K562 (cell line): ENCODE measurements at regions not wholly inside any gene's neighbourhood (a gene's known extent, or its start where the extent isn't known, plus 50 kb on each side); places are given as distances from the start of the nearest gene placed in this dataset.
A peak's percentile ranks its signal among the peaks of the same experiment; 100 is the strongest.

Experiments used
- ATAC-seq: fragments of 200-7000 bp; cut with Tn5 transposase; 3 replicates; pipeline ENCODE4 v1.9.1; 2020; ENCODE audit warnings: moderate library complexity
- BruUV-seq: library from RNA; stranded (reverse); fragments of 400-500 nt; replicated peaks from 2 replicates; lab custom pipeline; 2021; lab: Mats Ljungman, UMichigan
- CTCF ChIA-PET: fragments of 300-600 bp; formaldehyde crosslinking; extraction: SDS; loops from one replicate; lab custom pipeline; 2021; ENCODE audit warnings: low intra/inter-chr PET ratio; lab: Yijun Ruan, JAX
- POLR2A ChIA-PET: fragments of 300-600, 350-650 bp; sonication (Branson Sonifier 250); formaldehyde crosslinking; extraction: SDS; loops from one replicate; lab custom pipeline; 2021; ENCODE audit warnings: antibody characterized with exemption, inconsistent platforms; lab: Yijun Ruan, JAX
- DNase-seq, 4 experiments: peaks; one replicate each; pipeline versions ENCODE4 v3.0.0 to v3.0.0-alpha.2; 2011 to 2018; ENCODE audit warnings: low spot score in 3 of 4, mixed read lengths in 3 of 4; ENCODE audit errors: extremely low read depth in 1 of 4
- FAIRE-seq: peaks from 2 replicates; lab custom pipeline; 2011; peaks lifted over from hg19 to GRCh38; lab: Jason Lieb, UNC
- H2AFZ ChIP-seq: 2 replicates; pipeline ENCODE4 v1.6.0; 2011; ENCODE audit warnings: low read depth, low read length, control low read depth, inconsistent platforms
- H3K27ac ChIP-seq: fragments of 200-600 bp; 3 replicates; pipeline ENCODE4 v1.8.0; 2011; ENCODE audit warnings: low read depth, mild to moderate bottlenecking, control low read depth, inconsistent platforms, low read length, moderate library complexity, mixed read lengths; ENCODE audit errors: extremely low read depth
- H3K27me3 ChIP-seq, 2 experiments: fragments of 300-600 bp in 1 of 2; 2 replicates in 1 of 2; 3 replicates in 1 of 2; pipeline versions ENCODE4 v1.6.0 to v1.8.0; 2011; ENCODE audit warnings: inconsistent platforms in 2 of 2, low read length in 2 of 2, mild to moderate bottlenecking in 1 of 2, mixed read lengths in 1 of 2, moderate library complexity in 1 of 2; ENCODE audit not compliant: control insufficient read depth in 2 of 2, insufficient read depth in 2 of 2
- H3K36me3 ChIP-seq: fragments of 300-600 bp; 3 replicates; pipeline ENCODE4 v1.8.0; 2011; ENCODE audit warnings: mild to moderate bottlenecking, low read length, inconsistent platforms; ENCODE audit not compliant: control insufficient read depth, insufficient read depth
- H3K4me1 ChIP-seq, 2 experiments: fragments of 200-600 bp in 1 of 2; replicated peaks in 1 of 2; 2 replicates in 1 of 2; 3 replicates in 1 of 2; pipeline versions ENCODE4 v1.5.1 to v1.8.0; 2011; ENCODE audit warnings: inconsistent platforms in 2 of 2, low read length in 2 of 2, mild to moderate bottlenecking in 1 of 2, mixed read lengths in 1 of 2, moderate library complexity in 1 of 2; ENCODE audit not compliant: control insufficient read depth in 2 of 2, insufficient read depth in 2 of 2
- H3K4me2 ChIP-seq: 2 replicates; pipeline ENCODE4 v1.6.1; 2011; ENCODE audit warnings: low read length, control low read depth, inconsistent platforms, mixed read lengths; ENCODE audit not compliant: insufficient read depth
- H3K4me3 ChIP-seq: fragments of 200-600 bp; sonication (generic), shearing (Covaris generic); 2 replicates; pipeline ENCODE4 v1.5.1; 2016; ENCODE audit warnings: control low read depth, inconsistent platforms
- H3K79me2 ChIP-seq: fragments of 200-600 bp; 3 replicates; pipeline ENCODE4 v1.8.0; 2011; ENCODE audit warnings: low read length, inconsistent platforms; ENCODE audit not compliant: control insufficient read depth, insufficient read depth
- H3K9ac ChIP-seq, 2 experiments: 2 replicates each; pipeline versions ENCODE4 v1.6.0 to v1.6.1; 2011; ENCODE audit warnings: low read depth in 2 of 2, low read length in 2 of 2, control low read depth in 1 of 2, inconsistent platforms in 1 of 2, mild to moderate bottlenecking in 1 of 2, mixed read lengths in 1 of 2; ENCODE audit not compliant: insufficient read depth in 1 of 2
- H3K9me1 ChIP-seq: one replicate; pipeline ENCODE4 v1.6.0; 2011; ENCODE audit warnings: inconsistent platforms, mild to moderate bottlenecking, low read length, moderate library complexity; ENCODE audit not compliant: control insufficient read depth, insufficient read depth
- H3K9me3 ChIP-seq: replicated peaks from 2 replicates; pipeline ENCODE4 v1.5.1; 2011; ENCODE audit warnings: low read depth, low read length, inconsistent platforms; ENCODE audit not compliant: control insufficient read depth, insufficient read depth
- H4K20me1 ChIP-seq: replicated peaks from 2 replicates; pipeline ENCODE4 v1.6.1; 2011; ENCODE audit warnings: low read length, inconsistent platforms, mixed read lengths; ENCODE audit not compliant: control insufficient read depth, insufficient read depth
- CTCFL ChIP-seq: IDR thresholded peaks from 2 replicates; pipeline ENCODE4 v1.6.1; 2011; ENCODE audit warnings: borderline replicate concordance, low read depth, mild to moderate bottlenecking, moderate library complexity, low read length; ENCODE audit not compliant: insufficient read depth, poor library complexity, severe bottlenecking
- CUX1 ChIP-seq: fragments of 200-800 bp; sonication (Bioruptor generic); IDR thresholded peaks from 2 replicates; pipeline ENCODE4 v1.6.1; 2016; ENCODE audit warnings: missing genetic modification characterization, missing compliant biosample characterization
- ID3 ChIP-seq, 2 experiments: fragments of 250-450 bp in 1 of 2; fragments of 450-650 bp in 1 of 2; sonication (Bioruptor Pico) in 1 of 2; IDR thresholded peaks; 2 replicates each; pipeline versions ENCODE4 v1.6.1 to v1.8.0; 2016 to 2021; ENCODE audit warnings: mild to moderate bottlenecking in 2 of 2, moderate library complexity in 2 of 2, missing compliant biosample characterization in 1 of 2, missing genetic modification characterization in 1 of 2
- SNRNP70 ChIP-seq: fragments of 200-400 bp; formaldehyde crosslinking; optimal IDR thresholded peaks from 2 replicates; pipeline ENCODE3; 2017; ENCODE audit warnings: low read depth, low read length
- TEAD1 ChIP-seq, 2 experiments: fragments of 450-650 bp in 1 of 2; sonication (generic) in 1 of 2; formaldehyde crosslinking; IDR thresholded peaks; 2 replicates each; pipeline versions ENCODE4 v1.4.0 to v1.8.0; 2020 to 2022; ENCODE audit warnings: mild to moderate bottlenecking in 2 of 2, missing genetic modification reagents in 1 of 2
- UBTF ChIP-seq, 2 experiments: IDR thresholded peaks; 2 replicates each; pipeline ENCODE4 v1.6.1; 2012; ENCODE audit warnings: improper control_type of control experiment in 2 of 2, low read depth in 2 of 2, low read length in 2 of 2, borderline replicate concordance in 1 of 2
- WGBS: fragments of 100-300 bp; shearing (Covaris generic); methylation state at CpG from one replicate; pipeline ENCODE4 v1.1.6; 2016; ENCODE audit warnings: low coverage, mixed read lengths; ENCODE audit not compliant: insufficient coverage; ENCODE audit errors: missing lambda C conversion rate; 5-methylcytosine and 5-hydroxymethylcytosine counted together
- in situ Hi-C: fragments of 300-500 bp; cut with MboI; formaldehyde crosslinking; loops from 4 replicates; pipeline ENCODE4 v1.15.0; 2018; ENCODE audit warnings: inconsistent platforms, mixed read lengths
- intact Hi-C: fragments of 100-400 bp; cut with micrococcal nuclease; formaldehyde crosslinking; loops from 2 replicates; pipeline ENCODE4 v1.14.2; 2022

- TF ChIP-seq CUX1 (CRISPR knock-in tag), result no peak
- TF ChIP-seq, all 486 proteins: peak for 3
These were observed 263.2 kb downstream of the ADAMTS20 start (continued) for GRCh38 chr12:43288671-43289425.

- H3K4me3 ChIP-seq, result no peak overlapping the region
- H3K79me2 ChIP-seq, result no peaks in the 10 kb centered on the region
- H3K9ac ChIP-seq, result no peak overlapping the region
- H2AFZ ChIP-seq, result no peak overlapping the region
- no peak overlapping the region for H3K4me2 ChIP-seq
- no peaks in the 10 kb centered on the region for H4K20me1 ChIP-seq
- ATAC-seq (peak; percentile 42; the same call in 2 of the 3 replicates), DNase-seq (peak in 1 of 4 experiments; percentile 8), FAIRE-seq (no peak)
- no TSS peak for BruUV-seq
- ChIA-PET CTCF (no interaction called here), POLR2A (interaction anchor here (0.7 kb wide), 1 partner anchor 416 kb away, joined by 3 read pairs; no protein-coding TSS in a partner anchor)
- in situ Hi-C loops (no loop called here), intact Hi-C loops (no loop called here)
- H3K27me3 ChIP-seq, result no peaks in the 10 kb centered on the region
- no peaks in the 10 kb centered on the region for H3K36me3 ChIP-seq
- no peak overlapping the region for H3K27ac ChIP-seq
- H3K9me1 ChIP-seq, result no peaks in the 10 kb centered on the region
- H3K9me3 ChIP-seq, result no peaks in the 10 kb centered on the region
- WGBS, result 2% methylated on average over 12 of the region's 12 CpGs
- no peaks in the 10 kb centered on the region for H3K4me1 ChIP-seq
- TF ChIP-seq TEAD1 (CRISPR knock-in tag; IDR thresholded peaks at IDR 0.05) (no peak), ID3 (CRISPR knock-in tag; IDR thresholded peaks at IDR 0.05) (no peak), ID3 (tag; IDR thresholded peaks at IDR 0.05) (no peak), UBTF (IDR thresholded peaks at IDR 0.05; ENCODE audit: borderline replicate concordance in 1 of 2, low read depth in 2 of 2, low read length in 2 of 2) (no peak), CTCFL (no peak), SNRNP70 (no peak)
These were observed 264.2 kb downstream of the ADAMTS20 start for GRCh38 chr12:43287706-43288383.
